SK-N-SH (cell line): ENCODE measurements at regions not wholly inside any gene's neighbourhood (a gene's known extent, or its start where the extent isn't known, plus 50 kb on each side); places are given as distances from the start of the nearest gene placed in this dataset.

Experiments used
- CTCF ChIA-PET: fragments of 300-600, 350-600 bp; formaldehyde crosslinking; extraction: SDS; loops from one replicate; lab custom pipeline; 2021; lab: Yijun Ruan, JAX
- POLR2A ChIA-PET: fragments of 350-600 bp; sonication (Branson Sonifier 250); formaldehyde crosslinking; extraction: SDS; loops from one replicate; lab custom pipeline; 2020; ENCODE audit warnings: antibody characterized with exemption, inconsistent platforms; lab: Yijun Ruan, JAX
- DNase-seq: peaks from one replicate; pipeline ENCODE4 v3.0.0; 2012
- H2AFZ ChIP-seq: fragments of 200-600 bp; sonication (generic); 2 replicates; pipeline ENCODE4 v1.8.1; 2016; ENCODE audit warnings: antibody characterized with exemption, mild to moderate bottlenecking, low read depth
- H3F3A ChIP-seq: fragments of 200-600 bp; sonication (generic); replicated peaks from 2 replicates; pipeline ENCODE3; 2016; ENCODE audit warnings: antibody characterized with exemption, mild to moderate bottlenecking; ENCODE audit not compliant: insufficient read depth
- H3K27ac ChIP-seq, 2 experiments: fragments of 200-500 bp in 1 of 2; fragments of 200-600 bp in 1 of 2; sonication (Bioruptor generic) in 1 of 2; sonication (generic), shearing (Covaris generic) in 1 of 2; 2 replicates each; pipeline versions ENCODE4 v1.5.1 to v1.6.1; 2014 to 2016; ENCODE audit warnings: low read depth in 2 of 2, inconsistent platforms in 1 of 2, low read length in 1 of 2, mild to moderate bottlenecking in 1 of 2, mixed read lengths in 1 of 2
- H3K27me3 ChIP-seq: fragments of 200-600 bp; sonication (generic), shearing (Covaris generic); 2 replicates; pipeline ENCODE4 v1.6.1; 2016; ENCODE audit warnings: mixed run types; ENCODE audit not compliant: insufficient read depth
- H3K36me3 ChIP-seq, 2 experiments: fragments of 200-500 bp in 1 of 2; fragments of 200-600 bp in 1 of 2; sonication (Bioruptor generic) in 1 of 2; sonication (generic) in 1 of 2; replicated peaks in 1 of 2; 2 replicates each; pipeline versions ENCODE3 to v1.5.1; 2014 to 2016; ENCODE audit warnings: low read length in 1 of 2, mild to moderate bottlenecking in 1 of 2; ENCODE audit not compliant: insufficient read depth in 2 of 2, control insufficient read depth in 1 of 2
- H3K4me1 ChIP-seq, 2 experiments: fragments of 200-500 bp in 1 of 2; fragments of 200-600 bp in 1 of 2; sonication (Bioruptor generic) in 1 of 2; sonication (generic), shearing (Covaris generic) in 1 of 2; 2 replicates each; pipeline versions ENCODE4 v1.5.1 to v1.6.1; 2014 to 2016; ENCODE audit warnings: low read depth in 1 of 2, low read length in 1 of 2, mixed run types in 1 of 2; ENCODE audit not compliant: insufficient read depth in 2 of 2, control insufficient read depth in 1 of 2
- H3K4me2 ChIP-seq: fragments of 200-600 bp; sonication (generic), shearing (Covaris generic); 2 replicates; pipeline ENCODE4 v1.6.1; 2017; ENCODE audit warnings: mixed run types
- H3K4me3 ChIP-seq, 2 experiments: fragments of 200-500 bp in 1 of 2; fragments of 200-600 bp in 1 of 2; sonication (Bioruptor generic) in 1 of 2; sonication (generic), shearing (Covaris generic) in 1 of 2; 2 replicates each; pipeline versions ENCODE4 v1.5.1 to v1.8.1; 2014 to 2016; ENCODE audit warnings: low read depth in 2 of 2, inconsistent platforms in 1 of 2, low read length in 1 of 2, mild to moderate bottlenecking in 1 of 2, mixed read lengths in 1 of 2, moderate library complexity in 1 of 2
- H3K79me2 ChIP-seq: fragments of 200-600 bp; sonication (generic); 2 replicates; pipeline ENCODE4 v1.8.1; 2017; ENCODE audit warnings: mild to moderate bottlenecking; ENCODE audit not compliant: insufficient read depth
- H3K9ac ChIP-seq: fragments of 200-600 bp; sonication (generic); 2 replicates; pipeline ENCODE4 v1.6.1; 2017; ENCODE audit warnings: mixed run types
- H3K9me2 ChIP-seq: fragments of 200-600 bp; sonication (generic); 2 replicates; pipeline ENCODE4 v1.6.1; 2017; ENCODE audit warnings: mixed run types
- H3K9me3 ChIP-seq: fragments of 200-600 bp; sonication (generic); 2 replicates; pipeline ENCODE4 v1.6.1; 2017; ENCODE audit warnings: mixed run types, mild to moderate bottlenecking, moderate library complexity
- H4K20me1 ChIP-seq: fragments of 200-600 bp; sonication (generic); 2 replicates; pipeline ENCODE4 v1.6.1; 2017; ENCODE audit warnings: mild to moderate bottlenecking, mixed run types; ENCODE audit not compliant: insufficient read depth
- CHD2 ChIP-seq: fragments of 150-350 bp; IDR thresholded peaks from 2 replicates; pipeline ENCODE4 v1.6.1; 2018; ENCODE audit warnings: low read length; ENCODE audit not compliant: partially characterized antibody
- FOSL2 ChIP-seq: IDR thresholded peaks from 2 replicates; pipeline ENCODE4 v1.4.0; 2012; ENCODE audit warnings: low read depth, mild to moderate bottlenecking, moderate library complexity, borderline replicate concordance
- SIN3A ChIP-seq: IDR thresholded peaks from 2 replicates; pipeline ENCODE4 v1.6.1; 2012; ENCODE audit warnings: low read depth, mild to moderate bottlenecking, low read length, moderate library complexity, borderline replicate concordance
- WGBS: methylation state at CpG from one replicate; pipeline ENCODE4 v1.1.6; 2017; ENCODE audit warnings: low lambda C conversion rate; 5-methylcytosine and 5-hydroxymethylcytosine counted together
- TF ChIP-seq, protein P1 (sequence below): IDR thresholded peaks from 2 replicates; pipeline ENCODE4 v1.6.1; 2012; ENCODE audit warnings: mild to moderate bottlenecking, low read depth, low read length, moderate library complexity

- Histone ChIP-seq H3K9ac (no peak overlapping the region), H3K4me3 (no peak overlapping the region), H3K9me3 (no peaks in the 10 kb centered on the region), H3K36me3 (no peaks in the 10 kb centered on the region), H2AFZ (no peak overlapping the region), H3K9me2 (no peaks in the 10 kb centered on the region), H4K20me1 (no peaks in the 10 kb centered on the region), H3K27me3 (peaks cover 17% of the 10 kb centered on the region; the same call in 1 of the 2 replicates), H3K4me2 (no peak overlapping the region), H3K79me2 (no peaks in the 10 kb centered on the region), H3K27ac (no peak overlapping the region), H3K4me1 (peaks cover 0 to 10% of the 10 kb centered on the region in 2 experiments; a peak in 2 of 4 replicates), H3F3A (peaks cover 4% of the 10 kb centered on the region)
- CTCF ChIA-PET: interaction anchor here (0.8 to 2.6 kb wide), 7 partner anchors 11 to 763 kb away, joined by 3 to 10 read pairs (median 4); no protein-coding TSS in a partner anchor
- no peak for DNase-seq
- 24% methylated on average over 5 of the region's 5 CpGs for WGBS
- POLR2A ChIA-PET: no interaction called here
- TF ChIP-seq, protein P1, sequence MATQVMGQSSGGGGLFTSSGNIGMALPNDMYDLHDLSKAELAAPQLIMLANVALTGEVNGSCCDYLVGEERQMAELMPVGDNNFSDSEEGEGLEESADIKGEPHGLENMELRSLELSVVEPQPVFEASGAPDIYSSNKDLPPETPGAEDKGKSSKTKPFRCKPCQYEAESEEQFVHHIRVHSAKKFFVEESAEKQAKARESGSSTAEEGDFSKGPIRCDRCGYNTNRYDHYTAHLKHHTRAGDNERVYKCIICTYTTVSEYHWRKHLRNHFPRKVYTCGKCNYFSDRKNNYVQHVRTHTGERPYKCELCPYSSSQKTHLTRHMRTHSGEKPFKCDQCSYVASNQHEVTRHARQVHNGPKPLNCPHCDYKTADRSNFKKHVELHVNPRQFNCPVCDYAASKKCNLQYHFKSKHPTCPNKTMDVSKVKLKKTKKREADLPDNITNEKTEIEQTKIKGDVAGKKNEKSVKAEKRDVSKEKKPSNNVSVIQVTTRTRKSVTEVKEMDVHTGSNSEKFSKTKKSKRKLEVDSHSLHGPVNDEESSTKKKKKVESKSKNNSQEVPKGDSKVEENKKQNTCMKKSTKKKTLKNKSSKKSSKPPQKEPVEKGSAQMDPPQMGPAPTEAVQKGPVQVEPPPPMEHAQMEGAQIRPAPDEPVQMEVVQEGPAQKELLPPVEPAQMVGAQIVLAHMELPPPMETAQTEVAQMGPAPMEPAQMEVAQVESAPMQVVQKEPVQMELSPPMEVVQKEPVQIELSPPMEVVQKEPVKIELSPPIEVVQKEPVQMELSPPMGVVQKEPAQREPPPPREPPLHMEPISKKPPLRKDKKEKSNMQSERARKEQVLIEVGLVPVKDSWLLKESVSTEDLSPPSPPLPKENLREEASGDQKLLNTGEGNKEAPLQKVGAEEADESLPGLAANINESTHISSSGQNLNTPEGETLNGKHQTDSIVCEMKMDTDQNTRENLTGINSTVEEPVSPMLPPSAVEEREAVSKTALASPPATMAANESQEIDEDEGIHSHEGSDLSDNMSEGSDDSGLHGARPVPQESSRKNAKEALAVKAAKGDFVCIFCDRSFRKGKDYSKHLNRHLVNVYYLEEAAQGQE: no peak
These were observed 354.4 kb downstream of the CRPPA start for GRCh38 chr7:16066805-16067459.

GRCh38 chr7:16065939-16066338 is 355.4 kb downstream of the CRPPA start:
- Histone ChIP-seq H3K9me3 (no peaks in the 10 kb centered on the region), H4K20me1 (no peaks in the 10 kb centered on the region), H3K36me3 (no peaks in the 10 kb centered on the region), H2AFZ (no peak overlapping the region), H3K9ac (no peak overlapping the region), H3K4me3 (no peak overlapping the region), H3K4me1 (peaks cover 0 to 10% of the 10 kb centered on the region in 2 experiments; a peak in 2 of 4 replicates), H3K27ac (no peak overlapping the region), H3K79me2 (no peaks in the 10 kb centered on the region), H3K4me2 (no peak overlapping the region), H3K9me2 (no peaks in the 10 kb centered on the region), H3K27me3 (peaks cover 17% of the 10 kb centered on the region; the same call in 1 of the 2 replicates), H3F3A (peaks cover 4% of the 10 kb centered on the region)
- CTCF ChIA-PET: interaction anchor here (0.9 to 2.0 kb wide), 4 partner anchors 8 to 762 kb away, joined by 3 to 7 read pairs (median 4); no protein-coding TSS in a partner anchor
- no peak for TF ChIP-seq FOSL2
- TF ChIP-seq SIN3A: no peak
- TF ChIP-seq CHD2: no peak
- no peak for DNase-seq
- POLR2A ChIA-PET: no interaction called here
